NOMO-1 treated with dmso at 0.1 percent for 144 hours (cell line): ENCODE measurements at regions not wholly inside any gene's neighbourhood (a gene's known extent, or its start where the extent isn't known, plus 50 kb on each side); places are given as distances from the start of the nearest gene placed in this dataset.

Source experiments
- DNase-seq: peaks from one replicate; lab custom pipeline; 2025; ENCODE audit not compliant: unreplicated experiment; lab: John Stamatoyannopoulos, UW

- DNase-seq, result no peak
Observed at GRCh38 chr6:48311301-48311700, 200.3 kb upstream of the PTCHD4 start.

GRCh38 chr6:48307573-48307972, 196.6 kb upstream of the PTCHD4 start:
- DNase-seq, result no peak

GRCh38 chr6:48290595-48290994, 179.6 kb upstream of the PTCHD4 start:
- DNase-seq, result no peak

GRCh38 chr6:48289841-48290240, 178.8 kb upstream of the PTCHD4 start:
- DNase-seq, result no peak

GRCh38 chr6:48281217-48281616, 170.2 kb upstream of the PTCHD4 start:
- DNase-seq, result no peak

- DNase-seq, result no peak
Observed at GRCh38 chr6:48280035-48280620, 169.1 kb upstream of the PTCHD4 start.

GRCh38 chr6:48278261-48278660, 167.3 kb upstream of the PTCHD4 start:
- DNase-seq, result no peak

GRCh38 chr6:48272518-48272917, 161.5 kb upstream of the PTCHD4 start:
- DNase-seq, result no peak

- DNase-seq, result no peak
Observed at GRCh38 chr6:48255094-48255493, 144.1 kb upstream of the PTCHD4 start.

GRCh38 chr6:48249071-48249470, 138.1 kb upstream of the PTCHD4 start:
- no peak for DNase-seq

GRCh38 chr6:48243071-48243470, 132.1 kb upstream of the PTCHD4 start:
- no peak for DNase-seq

GRCh38 chr6:48240287-48240686, 129.3 kb upstream of the PTCHD4 start:
- no peak for DNase-seq

- DNase-seq, result no peak
Observed at GRCh38 chr6:48236375-48236774, 125.4 kb upstream of the PTCHD4 start.

GRCh38 chr6:48233063-48233462, 122.1 kb upstream of the PTCHD4 start:
- no peak for DNase-seq

- DNase-seq, result no peak
Observed at GRCh38 chr6:48229841-48230240, 118.8 kb upstream of the PTCHD4 start.

GRCh38 chr6:48222241-48222640, 111.2 kb upstream of the PTCHD4 start:
- no peak for DNase-seq

GRCh38 chr6:48213076-48213788, 102.2 kb upstream of the PTCHD4 start:
- no peak for DNase-seq

GRCh38 chr6:48212501-48212900, 101.5 kb upstream of the PTCHD4 start:
- no peak for DNase-seq

GRCh38 chr6:48206091-48206490, 95.1 kb upstream of the PTCHD4 start:
- DNase-seq, result no peak

- DNase-seq, result no peak
Observed at GRCh38 chr6:48200869-48201390, 89.9 kb upstream of the PTCHD4 start.

- no peak for DNase-seq
Observed at GRCh38 chr6:48199499-48199898, 88.5 kb upstream of the PTCHD4 start.

- DNase-seq, result no peak
Observed at GRCh38 chr6:48197941-48198340, 86.9 kb upstream of the PTCHD4 start.
